CD4-positive, alpha-beta memory T cell (primary cell): ENCODE measurements at regions not wholly inside any gene's neighbourhood (a gene's known extent, or its start where the extent isn't known, plus 50 kb on each side); places are given as distances from the start of the nearest gene placed in this dataset.

Source experiments
- CTCF ChIA-PET: fragments of 350-600 bp; sonication (Branson Sonifier 250); formaldehyde crosslinking; loops from one replicate; lab custom pipeline; 2021; ENCODE audit warnings: inconsistent platforms; ENCODE audit not compliant: partially characterized antibody; lab: Charles Lee
- POLR2A ChIA-PET: fragments of 350-600 bp; sonication (Branson Sonifier 250); formaldehyde crosslinking; loops from one replicate; lab custom pipeline; 2021; ENCODE audit not compliant: partially characterized antibody; lab: Charles Lee
- DNase-seq, 5 donors: peaks; one replicate each; pipeline versions ENCODE4 v3.0.0 to v3.0.0-alpha.2; 2020 to 2022; ENCODE audit warnings: mixed read lengths in 1 of 5
- H3K27ac ChIP-seq: one replicate; pipeline ENCODE4 v1.7.0; 2013; ENCODE audit warnings: low read depth, low read length
- H3K27me3 ChIP-seq: 2 replicates; pipeline ENCODE4 v1.7.0; 2013; ENCODE audit warnings: mild to moderate bottlenecking, low read length, moderate library complexity; ENCODE audit not compliant: insufficient read depth
- H3K36me3 ChIP-seq: 2 replicates; pipeline ENCODE4 v1.7.0; 2013; ENCODE audit warnings: mild to moderate bottlenecking, low read length, moderate library complexity; ENCODE audit not compliant: insufficient read depth
- H3K4me1 ChIP-seq: 2 replicates; pipeline ENCODE4 v1.7.0; 2013; ENCODE audit warnings: mild to moderate bottlenecking, low read length, moderate library complexity; ENCODE audit not compliant: insufficient read depth
- H3K4me3 ChIP-seq, 2 donors: one replicate each; pipeline ENCODE4 v1.7.0; 2013; ENCODE audit warnings: low read length in 2 of 2, mild to moderate bottlenecking in 1 of 2
- H3K9me3 ChIP-seq, 2 donors: one replicate each; pipeline ENCODE4 v1.7.0; 2013; ENCODE audit warnings: low read length in 2 of 2, control low read depth in 1 of 2; ENCODE audit not compliant: control insufficient read depth in 1 of 2
- H3K27ac Mint-ChIP-seq, 7 donors: one replicate each; pipeline ENCODE4 v1.8.0; 2020 to 2021; ENCODE audit warnings: mixed read lengths in 7 of 7, mild to moderate bottlenecking in 6 of 7, inconsistent platforms in 3 of 7, moderate library complexity in 3 of 7
- H3K27me3 Mint-ChIP-seq, 2 donors: one replicate each; pipeline ENCODE4 v1.8.0; 2020 to 2021; ENCODE audit warnings: mixed read lengths in 2 of 2
- H3K36me3 Mint-ChIP-seq, 2 donors: one replicate each; pipeline ENCODE4 v1.8.0; 2020 to 2021; ENCODE audit warnings: mixed read lengths in 2 of 2, inconsistent platforms in 1 of 2, mild to moderate bottlenecking in 1 of 2
- H3K4me1 Mint-ChIP-seq, 4 donors: one replicate each; pipeline ENCODE4 v1.8.0; 2020 to 2021; ENCODE audit warnings: mixed read lengths in 4 of 4, mild to moderate bottlenecking in 1 of 4
- H3K4me3 Mint-ChIP-seq, 8 donors: one replicate each; pipeline ENCODE4 v1.8.0; 2020 to 2021; ENCODE audit warnings: mixed read lengths in 8 of 8, mild to moderate bottlenecking in 7 of 8, moderate library complexity in 6 of 8, inconsistent platforms in 3 of 8
- H3K9me3 Mint-ChIP-seq, 8 donors: one replicate each; pipeline ENCODE4 v1.8.0; 2020 to 2021; ENCODE audit warnings: mixed read lengths in 8 of 8, mild to moderate bottlenecking in 5 of 8, inconsistent platforms in 3 of 8, moderate library complexity in 1 of 8
- intact Hi-C: fragments of 100-400 bp; cut with micrococcal nuclease; formaldehyde crosslinking; loops from one replicate; pipeline ENCODE4 v1.15.1; 2023

GRCh38 chr10:78328592-78329404 lies 295.1 kb downstream of the RPS24 start:
- Histone ChIP-seq H3K9me3 (no peaks in the 10 kb centered on the region), H3K36me3 (no peaks in the 10 kb centered on the region), H3K4me3 (no peak overlapping the region), H3K4me1 (no peaks in the 10 kb centered on the region), H3K27me3 (no peaks in the 10 kb centered on the region), H3K27ac (no peak overlapping the region)
- peaks cover 5 to 6% of the 10 kb centered on the region in 2 donors for H3K27me3 Mint-ChIP-seq
- peaks cover 0 to under 1% (median 0%) of the 10 kb centered on the region in 4 donors for H3K4me1 Mint-ChIP-seq
- H3K4me3 Mint-ChIP-seq: no peak overlapping the region
- POLR2A ChIA-PET: no interaction called here
- intact Hi-C loops: no loop called here
- CTCF ChIA-PET: no interaction called here
- H3K9me3 Mint-ChIP-seq: peaks cover 0 to 39% (median 29%) of the 10 kb centered on the region in 8 donors
- no peak overlapping the region for H3K27ac Mint-ChIP-seq
- peaks cover 5 to 6% of the 10 kb centered on the region in 2 donors for H3K36me3 Mint-ChIP-seq
- no peak for DNase-seq

GRCh38 chr10:78330884-78331283 lies 297.2 kb downstream of the RPS24 start:
- Histone ChIP-seq H3K27me3 (no peaks in the 10 kb centered on the region), H3K4me1 (no peaks in the 10 kb centered on the region), H3K9me3 (no peaks in the 10 kb centered on the region), H3K36me3 (no peaks in the 10 kb centered on the region), H3K4me3 (no peak overlapping the region), H3K27ac (no peak overlapping the region)
- H3K4me1 Mint-ChIP-seq: no peaks in the 10 kb centered on the region
- H3K9me3 Mint-ChIP-seq: peaks cover 0 to 25% (median 17%) of the 10 kb centered on the region in 8 donors
- no peak overlapping the region for H3K4me3 Mint-ChIP-seq
- H3K36me3 Mint-ChIP-seq: peaks cover 5 to 6% of the 10 kb centered on the region in 2 donors
- DNase-seq: no peak
- peaks cover 5 to 6% of the 10 kb centered on the region in 2 donors for H3K27me3 Mint-ChIP-seq
- ChIA-PET CTCF (no interaction called here), POLR2A (no interaction called here)
- intact Hi-C loops: no loop called here
- H3K27ac Mint-ChIP-seq: no peak overlapping the region

GRCh38 chr10:78331391-78331922 lies 297.8 kb downstream of the RPS24 start:
- Mint-ChIP-seq H3K4me3 (no peak overlapping the region), H3K27ac (peak overlapping the region in 1 of 7 donors; percentile 28), H3K36me3 (peaks cover 2 to 3% of the 10 kb centered on the region in 2 donors), H3K9me3 (peaks cover 0 to 19% (median 11%) of the 10 kb centered on the region in 8 donors), H3K27me3 (peaks cover 5 to 6% of the 10 kb centered on the region in 2 donors), H3K4me1 (no peaks in the 10 kb centered on the region)
- DNase-seq: no peak
- Histone ChIP-seq H3K27me3 (no peaks in the 10 kb centered on the region), H3K36me3 (no peaks in the 10 kb centered on the region), H3K4me3 (no peak overlapping the region), H3K9me3 (no peaks in the 10 kb centered on the region), H3K27ac (no peak overlapping the region), H3K4me1 (no peaks in the 10 kb centered on the region)
- intact Hi-C loops: no loop called here
- POLR2A ChIA-PET: no interaction called here
- CTCF ChIA-PET: no interaction called here

- H3K27ac Mint-ChIP-seq: no peak overlapping the region
- intact Hi-C loops: no loop called here
- no peaks in the 10 kb centered on the region for H3K36me3 Mint-ChIP-seq
- peaks cover 5 to 6% of the 10 kb centered on the region in 2 donors for H3K27me3 Mint-ChIP-seq
- Histone ChIP-seq H3K9me3 (no peaks in the 10 kb centered on the region), H3K27ac (no peak overlapping the region), H3K27me3 (no peaks in the 10 kb centered on the region), H3K4me1 (no peaks in the 10 kb centered on the region), H3K4me3 (no peak overlapping the region), H3K36me3 (no peaks in the 10 kb centered on the region)
- POLR2A ChIA-PET: no interaction called here
- peaks cover 0 to 15% (median 6%) of the 10 kb centered on the region in 8 donors for H3K9me3 Mint-ChIP-seq
- CTCF ChIA-PET: no interaction called here
- no peak overlapping the region for H3K4me3 Mint-ChIP-seq
- DNase-seq: no peak
- no peaks in the 10 kb centered on the region for H3K4me1 Mint-ChIP-seq
Observed at GRCh38 chr10:78332012-78332411, 298.3 kb downstream of the RPS24 start.

- DNase-seq: no peak
- CTCF ChIA-PET: no interaction called here
Observed at GRCh38 chr10:78332657-78333056, 299.0 kb downstream of the RPS24 start.

GRCh38 chr10:78333362-78334143 lies 299.9 kb downstream of the RPS24 start:
- Mint-ChIP-seq H3K9me3 (peaks cover 0 to 4% (median under 1%) of the 10 kb centered on the region in 8 donors), H3K36me3 (no peaks in the 10 kb centered on the region), H3K4me3 (no peak overlapping the region), H3K27me3 (peaks cover 5 to 6% of the 10 kb centered on the region in 2 donors), H3K27ac (no peak overlapping the region), H3K4me1 (no peaks in the 10 kb centered on the region)
- DNase-seq: no peak
- CTCF ChIA-PET: no interaction called here
- POLR2A ChIA-PET: no interaction called here
- H3K9me3 ChIP-seq: no peaks in the 10 kb centered on the region
- H3K27me3 ChIP-seq: no peaks in the 10 kb centered on the region
- intact Hi-C loops: no loop called here
- H3K27ac ChIP-seq: no peak overlapping the region
- H3K4me3 ChIP-seq: no peak overlapping the region
- no peaks in the 10 kb centered on the region for H3K36me3 ChIP-seq
- H3K4me1 ChIP-seq: no peaks in the 10 kb centered on the region

More at GRCh38 chr10:78332657-78333056, 299.0 kb downstream of the RPS24 start:
- Mint-ChIP-seq H3K27ac (no peak overlapping the region), H3K27me3 (peaks cover 5 to 6% of the 10 kb centered on the region in 2 donors), H3K9me3 (peaks cover 0 to 10% (median 3%) of the 10 kb centered on the region in 8 donors), H3K4me3 (no peak overlapping the region), H3K4me1 (no peaks in the 10 kb centered on the region), H3K36me3 (no peaks in the 10 kb centered on the region)
- intact Hi-C loops: no loop called here
- H3K27me3 ChIP-seq: no peaks in the 10 kb centered on the region
- POLR2A ChIA-PET: no interaction called here
- no peaks in the 10 kb centered on the region for H3K4me1 ChIP-seq
- H3K27ac ChIP-seq: no peak overlapping the region
- no peaks in the 10 kb centered on the region for H3K36me3 ChIP-seq
- no peaks in the 10 kb centered on the region for H3K9me3 ChIP-seq
- no peak overlapping the region for H3K4me3 ChIP-seq

GRCh38 chr10:78335371-78335690 lies 301.7 kb downstream of the RPS24 start:
- Mint-ChIP-seq H3K9me3 (peaks cover 0 to 2% (median 0%) of the 10 kb centered on the region in 8 donors), H3K4me3 (no peak overlapping the region)
- no peak overlapping the region for H3K4me3 ChIP-seq

More at GRCh38 chr10:78335371-78335690, 301.7 kb downstream of the RPS24 start:
- Histone ChIP-seq H3K36me3 (no peaks in the 10 kb centered on the region), H3K9me3 (no peaks in the 10 kb centered on the region), H3K4me1 (no peaks in the 10 kb centered on the region), H3K27ac (no peak overlapping the region), H3K27me3 (no peaks in the 10 kb centered on the region)
- Mint-ChIP-seq H3K36me3 (no peaks in the 10 kb centered on the region), H3K27me3 (peaks cover 3 to 4% of the 10 kb centered on the region in 2 donors), H3K27ac (no peak overlapping the region), H3K4me1 (no peaks in the 10 kb centered on the region)
- DNase-seq: no peak
- intact Hi-C loops: no loop called here
- POLR2A ChIA-PET: no interaction called here
- CTCF ChIA-PET: no interaction called here
